ENCODE measurements at regions not wholly inside any gene's neighbourhood (a gene's known extent, or its start where the extent isn't known, plus 50 kb on each side); places are given as distances from the start of the nearest gene placed in this dataset.

DNA sequence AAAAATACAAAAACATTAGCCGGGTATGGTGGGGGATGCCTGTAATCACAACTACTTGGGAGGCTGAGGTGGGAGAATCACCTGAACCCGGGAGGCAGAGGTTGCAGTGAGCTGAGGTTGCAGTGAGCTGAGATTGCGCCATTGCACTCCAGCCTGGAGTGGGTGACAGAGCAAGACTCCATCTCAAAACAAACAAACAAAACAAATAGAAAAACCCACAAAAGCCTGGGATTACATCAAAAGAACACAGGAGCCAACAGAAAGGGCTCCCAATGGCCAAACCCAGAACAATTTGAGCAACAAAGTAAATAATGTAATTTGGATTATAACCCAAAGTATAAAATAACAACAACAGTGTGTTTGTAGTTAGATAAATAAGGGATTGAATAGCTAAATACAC is 159.8 kb downstream of the UXS1 start:
- TF ChIP-seq, protein P1, sequence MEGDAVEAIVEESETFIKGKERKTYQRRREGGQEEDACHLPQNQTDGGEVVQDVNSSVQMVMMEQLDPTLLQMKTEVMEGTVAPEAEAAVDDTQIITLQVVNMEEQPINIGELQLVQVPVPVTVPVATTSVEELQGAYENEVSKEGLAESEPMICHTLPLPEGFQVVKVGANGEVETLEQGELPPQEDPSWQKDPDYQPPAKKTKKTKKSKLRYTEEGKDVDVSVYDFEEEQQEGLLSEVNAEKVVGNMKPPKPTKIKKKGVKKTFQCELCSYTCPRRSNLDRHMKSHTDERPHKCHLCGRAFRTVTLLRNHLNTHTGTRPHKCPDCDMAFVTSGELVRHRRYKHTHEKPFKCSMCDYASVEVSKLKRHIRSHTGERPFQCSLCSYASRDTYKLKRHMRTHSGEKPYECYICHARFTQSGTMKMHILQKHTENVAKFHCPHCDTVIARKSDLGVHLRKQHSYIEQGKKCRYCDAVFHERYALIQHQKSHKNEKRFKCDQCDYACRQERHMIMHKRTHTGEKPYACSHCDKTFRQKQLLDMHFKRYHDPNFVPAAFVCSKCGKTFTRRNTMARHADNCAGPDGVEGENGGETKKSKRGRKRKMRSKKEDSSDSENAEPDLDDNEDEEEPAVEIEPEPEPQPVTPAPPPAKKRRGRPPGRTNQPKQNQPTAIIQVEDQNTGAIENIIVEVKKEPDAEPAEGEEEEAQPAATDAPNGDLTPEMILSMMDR (IDR thresholded peaks at IDR 0.05): no peak
- no peak for TF ChIP-seq POLR2A (IDR thresholded peaks at IDR 0.05)
